Tibial artery (tissue), 4 donors: ENCODE measurements at regions not wholly inside any gene's neighbourhood (a gene's known extent, or its start where the extent isn't known, plus 50 kb on each side); places are given as distances from the start of the nearest gene placed in this dataset.
"Not testable (repeated sequence)": the region's sequence is repeated elsewhere in the genome, so short reads cannot be mapped to it uniquely, and the experiment has no call there.

Experiments used
- DNase-seq, 2 donors: peaks; one replicate each; pipeline ENCODE4 v3.0.0-alpha.2; 2019
- H3K27ac ChIP-seq, 2 donors: fragments of 200-600 bp; sonication (generic) in 1 of 2; 1 replicate in 1 of 2; 2 replicates in 1 of 2; pipeline ENCODE4 v1.5.1; 2018 to 2019; ENCODE audit warnings: mild to moderate bottlenecking in 1 of 2
- H3K27me3 ChIP-seq, 2 donors: fragments of 200-600 bp; sonication (generic) in 1 of 2; one replicate each; pipeline versions ENCODE4 v1.5.1 to v1.6.0; 2016 to 2019
- H3K36me3 ChIP-seq, 3 donors: fragments of 200-600 bp; sonication (generic) in 2 of 3; one replicate each; pipeline ENCODE4 v1.5.1; 2016 to 2019; ENCODE audit warnings: mild to moderate bottlenecking in 2 of 3
- H3K4me1 ChIP-seq, 4 donors: fragments of 200-600 bp; sonication (generic) in 2 of 4; 1 replicate in 3 of 4; 2 replicates in 1 of 4; pipeline ENCODE4 v1.5.1; 2016 to 2019
- H3K4me3 ChIP-seq, 2 donors: fragments of 200-600 bp; sonication (generic) in 1 of 2; 1 replicate in 1 of 2; 2 replicates in 1 of 2; pipeline ENCODE4 v1.5.1; 2018 to 2019; ENCODE audit warnings: mild to moderate bottlenecking in 2 of 2
- H3K9me3 ChIP-seq, 3 donors: fragments of 200-600 bp; sonication (generic) in 1 of 3; one replicate each; pipeline ENCODE4 v1.5.1; 2016 to 2019
- CTCF ChIP-seq, 2 experiments: fragments of 200-600 bp in 1 of 2; fragments of 450-650 bp in 1 of 2; IDR thresholded peaks; one replicate each; pipeline ENCODE4 v1.5.1; 2017 to 2019; ENCODE audit warnings: antibody characterized with exemption in 2 of 2, mild to moderate bottlenecking in 1 of 2, moderate library complexity in 1 of 2
- intact Hi-C: fragments of 100-400 bp; cut with DNase I; formaldehyde crosslinking; loops from one replicate; pipeline ENCODE4 v1.15.0; 2023; ENCODE audit warnings: low total_unique reads

GRCh38 chr3:18988614-18989229, 159.6 kb upstream of the KCNH8 start:
- Histone ChIP-seq H3K27me3 (no peaks in the 10 kb centered on the region), H3K4me1 (no peaks in the 10 kb centered on the region), H3K36me3 (no peaks in the 10 kb centered on the region), H3K9me3 (no peaks in the 10 kb centered on the region), H3K27ac (no peak overlapping the region), H3K4me3 (no peak overlapping the region)
- peak; percentile 40 to 46 for TF ChIP-seq CTCF (IDR thresholded peaks at IDR 0.05)
- no peak for DNase-seq
- intact Hi-C loops: no loop called here

GRCh38 chr3:18987862-18988447, 160.4 kb upstream of the KCNH8 start:
- intact Hi-C loops: no loop called here
- no peak for DNase-seq
- Histone ChIP-seq H3K27ac (no peak overlapping the region), H3K4me3 (no peak overlapping the region), H3K36me3 (no peaks in the 10 kb centered on the region), H3K4me1 (no peaks in the 10 kb centered on the region), H3K9me3 (no peaks in the 10 kb centered on the region), H3K27me3 (no peaks in the 10 kb centered on the region)
- no peak for TF ChIP-seq CTCF (IDR thresholded peaks at IDR 0.05)

- no peak overlapping the region for H3K4me3 ChIP-seq
- no peaks in the 10 kb centered on the region for H3K4me1 ChIP-seq
- H3K27ac ChIP-seq: no peak overlapping the region
- intact Hi-C loops: no loop called here
- no peak for DNase-seq
- H3K36me3 ChIP-seq: no peaks in the 10 kb centered on the region
- no peak for TF ChIP-seq CTCF (IDR thresholded peaks at IDR 0.05)
- no peaks in the 10 kb centered on the region for H3K9me3 ChIP-seq
- H3K27me3 ChIP-seq: no peaks in the 10 kb centered on the region
Measured at GRCh38 chr3:18987070-18987469, 161.2 kb upstream of the KCNH8 start.

GRCh38 chr3:18982920-18983319, 165.4 kb upstream of the KCNH8 start:
- no peaks in the 10 kb centered on the region for H3K4me1 ChIP-seq
- intact Hi-C loops: no loop called here
- DNase-seq: no peak
- TF ChIP-seq CTCF (IDR thresholded peaks at IDR 0.05): no peak
- H3K27ac ChIP-seq: no peak overlapping the region
- no peaks in the 10 kb centered on the region for H3K36me3 ChIP-seq
- no peaks in the 10 kb centered on the region for H3K9me3 ChIP-seq
- no peaks in the 10 kb centered on the region for H3K27me3 ChIP-seq
- no peak overlapping the region for H3K4me3 ChIP-seq

GRCh38 chr3:18976102-18976501, 172.2 kb upstream of the KCNH8 start:
- H3K27me3 ChIP-seq, DNase-seq, H3K9me3 ChIP-seq, H3K27ac ChIP-seq, H3K4me1 ChIP-seq, H3K4me3 ChIP-seq, intact Hi-C loops, H3K36me3 ChIP-seq: not testable (repeated sequence)

- H3K27me3 ChIP-seq: no peaks in the 10 kb centered on the region
- no peak for TF ChIP-seq CTCF (IDR thresholded peaks at IDR 0.05)
Measured at GRCh38 chr3:18968120-18968519, 180.2 kb upstream of the KCNH8 start.

More at GRCh38 chr3:18968120-18968519, 180.2 kb upstream of the KCNH8 start:
- no peak overlapping the region for H3K4me3 ChIP-seq
- no peaks in the 10 kb centered on the region for H3K4me1 ChIP-seq
- H3K27ac ChIP-seq: no peak overlapping the region
- H3K36me3 ChIP-seq: no peaks in the 10 kb centered on the region
- DNase-seq: no peak
- no peaks in the 10 kb centered on the region for H3K9me3 ChIP-seq
- intact Hi-C loops: no loop called here
